NCI-H187 treated with DMSO at 0.1 percent for 48 hours (cell line): ENCODE measurements at regions not wholly inside any gene's neighbourhood (a gene's known extent, or its start where the extent isn't known, plus 50 kb on each side); places are given as distances from the start of the nearest gene placed in this dataset.
"Not testable (repeated sequence)": the region's sequence is repeated elsewhere in the genome, so short reads cannot be mapped to it uniquely, and the experiment has no call there.

ENCODE experiments used
- DNase-seq: peaks from one replicate; lab custom pipeline; 2025; lab: John Stamatoyannopoulos, UW

DNA sequence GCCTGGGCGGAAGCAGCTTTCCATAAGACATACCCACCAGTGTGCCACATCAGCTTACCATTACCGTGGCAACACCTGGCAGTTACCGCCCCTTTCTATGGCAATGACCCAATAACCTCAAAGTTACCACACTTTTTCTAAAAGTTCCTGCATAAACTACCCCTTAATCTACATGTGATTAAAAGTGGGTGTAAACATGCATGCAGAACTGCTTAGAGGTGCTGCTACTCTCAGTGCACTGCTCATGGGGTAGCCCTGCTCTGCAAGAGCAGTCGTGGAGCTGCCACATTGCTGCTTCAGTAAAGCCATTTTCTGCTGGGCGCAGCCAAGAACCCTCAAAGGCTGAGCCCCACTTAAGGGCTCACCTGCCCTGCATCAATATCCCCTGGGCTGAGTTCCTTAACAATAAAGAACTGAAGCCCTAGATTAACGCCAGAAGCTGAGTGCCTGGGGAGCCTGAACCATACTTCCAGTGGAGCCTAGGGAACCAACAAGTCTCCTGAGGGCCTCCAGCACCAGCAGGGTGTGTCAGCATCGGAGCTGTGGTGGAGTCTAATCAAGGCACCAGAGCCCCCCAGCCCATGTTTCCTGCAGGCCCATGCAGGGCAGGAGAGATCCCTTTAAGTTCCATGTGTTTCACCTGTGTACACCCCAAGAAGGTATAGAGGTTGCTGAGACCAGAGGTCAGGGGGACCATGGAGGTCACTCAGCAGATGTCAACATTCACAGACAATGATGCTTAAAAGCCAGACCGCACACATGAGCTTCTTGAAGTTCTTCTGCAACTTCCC, 1198.1 kb downstream of the UQCRFS1 start:
- no peak for DNase-seq

GRCh38 chr19:28012361-28012760, 1200.6 kb downstream of the UQCRFS1 start:
- no peak for DNase-seq

- no peak for DNase-seq
These were observed 1202.3 kb downstream of the UQCRFS1 start for GRCh38 chr19:28010656-28011055.

GRCh38 chr19:28009696-28010095, 1203.3 kb downstream of the UQCRFS1 start:
- no peak for DNase-seq

DNA sequence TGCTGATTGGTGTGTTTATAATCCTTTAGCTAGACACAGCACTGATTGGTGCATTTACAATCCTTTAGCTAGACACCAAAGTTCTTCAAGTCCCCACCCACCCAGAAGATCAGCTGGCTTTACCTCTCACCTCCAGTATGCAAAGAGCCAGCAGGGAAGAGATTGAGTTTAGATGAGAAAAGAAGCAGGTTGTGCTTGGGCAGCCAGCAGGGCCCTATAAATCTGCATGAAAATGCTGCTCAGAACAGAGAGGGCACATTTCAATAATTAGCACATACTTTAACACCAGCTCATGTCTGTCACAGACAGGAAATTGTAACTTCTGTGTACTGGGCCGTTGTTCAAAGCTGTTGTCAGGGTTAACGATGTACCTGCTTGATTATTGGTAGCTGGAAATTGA, 1204.3 kb downstream of the UQCRFS1 start:
- DNase-seq, result no peak

GRCh38 chr19:28003543-28003942, 1209.4 kb downstream of the UQCRFS1 start:
- no peak for DNase-seq

DNA sequence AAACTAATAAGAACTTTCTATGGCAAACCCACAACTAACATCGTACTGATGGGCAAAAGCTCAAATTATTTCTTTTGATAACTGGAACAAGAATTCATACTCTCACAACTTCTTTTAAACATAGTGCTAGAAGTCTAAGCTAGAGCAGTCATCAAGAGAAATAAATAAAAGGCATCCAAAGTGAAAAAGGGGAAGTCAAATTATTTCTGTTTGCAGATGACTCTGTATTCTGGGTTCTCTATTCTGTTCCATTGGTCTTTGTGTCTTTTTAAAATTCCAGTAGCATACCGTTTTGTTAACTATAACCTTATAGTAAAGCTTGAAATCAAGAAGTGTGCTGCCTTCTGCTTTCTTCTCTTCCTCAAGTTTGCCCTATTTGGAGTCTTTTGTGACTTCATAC, 1215.9 kb downstream of the UQCRFS1 start:
- no peak for DNase-seq

DNA sequence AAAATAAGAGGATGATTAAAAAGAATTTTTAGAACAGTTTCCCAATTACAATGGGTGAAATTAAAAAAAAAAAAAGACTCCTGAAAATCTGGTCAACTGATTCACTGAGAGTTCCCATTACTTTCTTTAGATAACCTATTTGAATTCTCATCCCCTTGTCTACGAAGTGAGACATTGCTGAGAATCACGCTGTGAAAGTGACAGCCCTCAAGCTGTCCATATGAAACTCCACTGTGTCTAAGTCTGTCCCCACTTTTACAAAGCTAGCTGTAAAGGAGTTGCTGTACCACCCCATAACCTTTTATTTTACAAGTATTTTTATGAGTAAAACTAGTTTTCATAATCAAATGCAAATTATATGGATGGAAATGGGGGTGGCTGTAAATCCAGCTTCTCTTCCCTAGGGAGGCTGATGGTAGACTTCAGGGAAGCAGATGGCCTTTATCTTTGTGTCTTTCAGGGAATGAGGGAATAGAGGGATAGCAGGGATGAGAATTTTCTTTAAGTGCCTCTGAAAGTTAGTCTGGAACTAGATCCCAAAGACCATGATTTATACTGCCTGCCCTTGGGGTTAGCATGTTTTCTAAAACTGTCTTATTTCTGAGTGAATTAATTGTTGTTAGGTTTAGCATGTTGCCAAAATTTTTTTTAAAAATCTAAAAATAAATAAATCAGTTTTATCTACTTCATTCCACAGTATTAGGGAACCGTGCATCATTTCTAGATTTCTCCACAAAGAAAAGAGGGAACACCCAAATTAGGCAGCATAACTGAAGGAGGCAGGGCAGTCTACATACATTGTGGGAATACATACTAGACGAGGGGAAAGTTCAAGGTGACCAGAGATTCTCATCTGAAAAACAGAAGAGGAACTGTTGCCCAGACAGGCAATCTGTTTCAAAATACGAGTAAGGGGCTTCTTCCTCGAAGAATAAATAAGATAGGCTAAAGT, 1219.1 kb downstream of the UQCRFS1 start:
- DNase-seq, result no peak

DNA sequence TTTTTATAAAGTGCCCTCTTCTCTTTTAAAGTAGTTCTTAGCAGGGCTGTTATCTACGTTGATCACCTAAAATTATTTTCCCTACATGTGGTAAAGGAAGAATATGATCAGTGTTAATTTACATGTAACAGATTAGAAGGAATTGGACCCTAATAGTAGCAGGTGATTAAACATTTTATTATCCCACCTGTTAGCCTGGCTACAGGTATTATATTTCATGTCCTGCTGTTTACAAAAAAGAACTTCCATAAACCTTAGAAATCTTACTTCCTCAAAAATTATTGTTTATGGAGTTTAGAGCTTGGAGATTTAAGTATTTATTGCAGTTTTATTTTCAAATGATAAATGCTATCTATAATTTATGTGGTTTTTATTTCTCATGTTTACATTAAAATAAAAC, 1226.7 kb downstream of the UQCRFS1 start:
- DNase-seq, result no peak

- DNase-seq, result no peak
These were observed 1237.4 kb downstream of the UQCRFS1 start for GRCh38 chr19:27975419-27976005.

- DNase-seq, result no peak
These were observed 1238.9 kb downstream of the UQCRFS1 start for GRCh38 chr19:27974082-27974513.

- no peak for DNase-seq
These were observed 1240.5 kb downstream of the UQCRFS1 start for GRCh38 chr19:27972291-27973040.

DNA sequence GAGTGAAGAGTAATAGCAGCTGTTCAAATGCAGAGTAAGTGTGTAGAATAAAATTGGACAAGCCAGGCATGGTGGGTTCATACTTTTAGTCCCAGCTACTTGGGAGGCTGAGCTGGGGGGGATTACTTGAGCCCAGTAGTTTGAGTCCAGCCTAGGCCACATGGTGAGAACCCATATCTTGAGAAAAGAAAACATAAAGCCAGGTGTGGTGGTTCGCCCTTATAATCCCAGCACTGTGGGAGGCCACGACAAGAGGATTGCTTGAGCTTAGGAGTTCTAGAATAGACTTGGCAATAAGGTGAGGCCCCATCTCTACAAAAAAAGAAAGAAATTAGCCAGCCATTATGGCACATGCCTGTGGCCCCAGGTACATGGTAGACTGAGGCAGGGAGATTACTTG, 1241.1 kb downstream of the UQCRFS1 start:
- DNase-seq, result no peak

GRCh38 chr19:27971071-27971470, 1241.9 kb downstream of the UQCRFS1 start:
- no peak for DNase-seq

- DNase-seq, result no peak
These were observed 1246.5 kb downstream of the UQCRFS1 start for GRCh38 chr19:27966390-27966816.

DNA sequence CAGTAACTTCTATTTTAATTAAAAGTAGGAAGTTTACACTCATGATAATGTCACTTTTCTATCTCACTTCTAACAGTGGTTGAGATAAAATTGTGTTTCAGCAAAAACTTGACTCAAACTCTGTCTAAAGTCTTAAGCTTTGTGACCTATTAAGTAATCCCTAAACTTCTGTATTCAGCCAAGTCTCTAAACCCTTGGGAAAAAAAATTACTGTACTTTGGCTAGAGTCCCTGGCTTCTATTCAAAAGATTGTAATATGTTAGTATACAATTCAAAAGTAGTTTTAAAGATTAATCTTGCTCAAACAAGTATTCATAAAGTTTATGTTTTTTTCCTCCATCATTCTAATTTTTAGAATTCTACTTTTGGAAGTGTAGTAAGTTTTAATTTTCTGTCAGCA, 1248.8 kb downstream of the UQCRFS1 start:
- DNase-seq, result no peak

- DNase-seq, result no peak
These were observed 1250.7 kb downstream of the UQCRFS1 start for GRCh38 chr19:27962264-27962663.

- DNase-seq, result no peak
These were observed 1257.2 kb downstream of the UQCRFS1 start for GRCh38 chr19:27955485-27956480.

GRCh38 chr19:27942607-27943006, 1270.3 kb downstream of the UQCRFS1 start:
- not testable (repeated sequence) for DNase-seq

DNA sequence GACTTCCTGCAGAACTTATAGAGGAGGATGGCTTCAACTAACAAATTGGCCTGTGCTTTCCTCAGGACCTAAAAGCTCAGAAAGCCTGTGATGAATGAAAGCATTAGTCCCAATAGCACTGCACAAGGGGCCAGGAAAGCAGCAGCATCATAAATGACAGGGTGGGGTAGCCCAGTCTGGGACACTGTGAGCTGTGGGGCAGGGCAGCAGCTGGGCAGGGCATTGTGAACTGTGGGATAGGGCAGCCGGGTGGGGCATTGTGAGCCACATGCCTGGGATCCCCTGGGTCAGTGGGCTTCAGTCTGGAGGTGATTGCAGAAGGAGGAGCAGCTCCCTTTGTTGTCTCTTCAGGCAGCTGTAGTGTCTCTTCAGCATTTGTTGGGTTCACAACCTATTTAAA, 1276.8 kb downstream of the UQCRFS1 start:
- DNase-seq, result no peak

DNA sequence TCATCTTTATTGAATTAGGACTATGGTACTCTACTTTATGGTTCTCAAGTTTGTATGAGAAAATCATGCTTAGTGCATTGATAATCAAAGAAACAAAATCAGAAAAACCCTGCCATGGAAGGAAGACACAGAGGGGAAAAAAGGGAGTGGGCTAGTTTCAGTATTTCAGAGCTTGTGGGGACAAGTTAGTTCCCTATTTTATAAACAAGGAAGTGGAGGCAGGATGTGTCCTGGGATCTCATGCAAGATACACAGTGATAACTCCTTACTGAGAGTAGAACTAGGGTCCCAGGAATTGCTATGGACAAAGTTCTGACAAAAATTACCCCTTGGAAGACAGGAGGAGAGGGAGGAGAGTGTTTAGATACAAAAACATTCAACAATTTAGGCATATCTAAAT, 1277.3 kb downstream of the UQCRFS1 start:
- DNase-seq, result no peak
